GM06990 (cell line): ENCODE measurements at regions not wholly inside any gene's neighbourhood (a gene's known extent, or its start where the extent isn't known, plus 50 kb on each side); places are given as distances from the start of the nearest gene placed in this dataset.

Experiments used
- DNase-seq: peaks from one replicate; pipeline ENCODE4 v3.0.0-alpha.2; 2011; ENCODE audit not compliant: insufficient read length; ENCODE audit errors: extremely low read depth
- H3K27me3 ChIP-seq: replicated peaks from 2 replicates; pipeline ENCODE4 v1.6.0; 2011; ENCODE audit warnings: low read length; ENCODE audit not compliant: control insufficient read depth, insufficient read depth
- H3K36me3 ChIP-seq: 2 replicates; pipeline ENCODE4 v1.5.1; 2011; ENCODE audit warnings: low read length; ENCODE audit not compliant: control insufficient read depth, insufficient read depth
- H3K4me3 ChIP-seq: replicated peaks from 2 replicates; pipeline ENCODE4 v1.5.1; 2011; ENCODE audit warnings: low read depth, mild to moderate bottlenecking, control low read depth, low read length
- TF ChIP-seq, protein P1 (sequence below): IDR thresholded peaks from 2 replicates; pipeline ENCODE4 v1.5.1; 2011; ENCODE audit warnings: low read length, control low read depth, mild to moderate bottlenecking, inconsistent platforms; ENCODE audit not compliant: insufficient read depth, poor library complexity, severe bottlenecking

DNA sequence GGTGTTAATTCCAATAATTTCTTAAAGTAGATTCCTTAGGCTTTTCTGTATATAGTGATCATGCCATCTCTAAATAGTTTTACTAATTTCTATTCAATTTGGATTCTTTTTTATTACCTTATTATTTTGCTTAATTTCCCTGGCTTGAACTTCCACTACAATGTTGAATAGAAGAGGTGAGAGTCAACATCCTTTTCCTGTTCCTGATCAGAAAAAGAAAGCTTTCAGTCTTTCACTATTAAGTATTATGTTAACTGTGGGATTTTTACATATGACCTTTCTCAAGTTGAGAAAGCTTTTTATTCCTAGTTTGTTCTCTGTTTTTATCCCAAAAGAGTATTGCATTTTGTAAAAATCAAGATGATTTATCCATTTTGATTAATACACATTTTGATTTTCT, 574.5 kb upstream of the TLE4 start:
- H3K27me3 ChIP-seq = no peaks in the 10 kb centered on the region
- DNase-seq = no peak
- H3K36me3 ChIP-seq = no peaks in the 10 kb centered on the region
- H3K4me3 ChIP-seq = no peak overlapping the region
- TF ChIP-seq, protein P1, sequence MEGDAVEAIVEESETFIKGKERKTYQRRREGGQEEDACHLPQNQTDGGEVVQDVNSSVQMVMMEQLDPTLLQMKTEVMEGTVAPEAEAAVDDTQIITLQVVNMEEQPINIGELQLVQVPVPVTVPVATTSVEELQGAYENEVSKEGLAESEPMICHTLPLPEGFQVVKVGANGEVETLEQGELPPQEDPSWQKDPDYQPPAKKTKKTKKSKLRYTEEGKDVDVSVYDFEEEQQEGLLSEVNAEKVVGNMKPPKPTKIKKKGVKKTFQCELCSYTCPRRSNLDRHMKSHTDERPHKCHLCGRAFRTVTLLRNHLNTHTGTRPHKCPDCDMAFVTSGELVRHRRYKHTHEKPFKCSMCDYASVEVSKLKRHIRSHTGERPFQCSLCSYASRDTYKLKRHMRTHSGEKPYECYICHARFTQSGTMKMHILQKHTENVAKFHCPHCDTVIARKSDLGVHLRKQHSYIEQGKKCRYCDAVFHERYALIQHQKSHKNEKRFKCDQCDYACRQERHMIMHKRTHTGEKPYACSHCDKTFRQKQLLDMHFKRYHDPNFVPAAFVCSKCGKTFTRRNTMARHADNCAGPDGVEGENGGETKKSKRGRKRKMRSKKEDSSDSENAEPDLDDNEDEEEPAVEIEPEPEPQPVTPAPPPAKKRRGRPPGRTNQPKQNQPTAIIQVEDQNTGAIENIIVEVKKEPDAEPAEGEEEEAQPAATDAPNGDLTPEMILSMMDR = no peak

DNA sequence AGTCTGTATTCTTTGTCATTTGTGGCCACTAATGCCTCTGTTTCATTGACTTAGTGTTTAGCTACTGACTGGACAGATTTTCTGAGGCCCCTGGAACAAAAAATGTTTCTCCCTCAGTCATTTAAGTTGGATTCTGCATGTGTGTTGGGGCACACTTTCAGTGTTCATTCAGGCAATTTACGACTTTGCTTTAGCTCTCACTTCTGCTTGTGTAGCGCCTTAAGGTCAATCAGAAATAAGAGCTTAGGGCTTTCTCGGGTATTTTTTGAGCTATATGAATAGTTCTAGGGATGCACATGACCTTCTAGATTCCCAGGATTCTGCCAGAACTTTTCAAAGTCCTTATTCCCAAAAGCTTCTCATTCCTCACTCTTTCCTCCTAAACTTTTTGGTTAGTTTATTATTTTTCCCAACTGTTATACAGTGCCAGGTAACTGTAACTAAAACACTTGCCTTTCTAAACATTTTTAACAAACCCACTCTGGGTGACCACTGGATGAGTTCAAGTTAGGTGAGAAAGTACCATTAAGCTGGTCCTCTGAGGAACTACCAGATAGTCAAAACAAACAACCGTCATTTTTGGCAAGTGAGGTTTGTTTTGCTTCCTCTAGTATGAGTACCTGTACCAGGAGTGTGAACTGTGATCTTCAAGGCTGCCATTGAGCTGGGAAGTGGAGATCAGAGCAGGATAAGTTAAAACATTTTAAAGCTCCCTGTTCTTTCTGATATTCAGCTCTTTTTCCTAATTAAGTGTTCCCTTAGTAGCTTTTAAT, 571.3 kb upstream of the TLE4 start:
- no peak for DNase-seq
- Histone ChIP-seq H3K27me3 (no peaks in the 10 kb centered on the region), H3K36me3 (no peaks in the 10 kb centered on the region), H3K4me3 (no peak overlapping the region)
- TF ChIP-seq, protein P1 = no peak

DNA sequence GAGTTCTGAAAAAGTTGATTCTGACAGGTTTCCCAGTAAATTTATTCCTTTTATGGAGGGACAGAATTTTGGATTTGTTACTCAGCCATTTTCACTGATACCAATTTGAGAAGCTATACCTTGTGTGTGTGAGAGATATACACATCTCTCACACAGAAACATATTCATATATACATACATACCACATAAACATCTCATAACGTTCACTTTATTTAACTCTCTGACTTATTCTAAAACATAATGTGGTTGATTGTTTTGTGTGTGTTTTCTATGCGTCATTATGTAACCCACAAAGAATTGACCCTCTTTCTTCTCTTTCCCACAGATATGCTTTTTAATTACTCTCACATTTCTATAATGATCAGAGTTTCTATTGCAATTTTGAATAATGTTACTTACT, 570.8 kb upstream of the TLE4 start:
- no peaks in the 10 kb centered on the region for H3K27me3 ChIP-seq
- H3K4me3 ChIP-seq = no peak overlapping the region
- DNase-seq = no peak
- TF ChIP-seq, protein P1 = no peak
- H3K36me3 ChIP-seq = no peaks in the 10 kb centered on the region

DNA sequence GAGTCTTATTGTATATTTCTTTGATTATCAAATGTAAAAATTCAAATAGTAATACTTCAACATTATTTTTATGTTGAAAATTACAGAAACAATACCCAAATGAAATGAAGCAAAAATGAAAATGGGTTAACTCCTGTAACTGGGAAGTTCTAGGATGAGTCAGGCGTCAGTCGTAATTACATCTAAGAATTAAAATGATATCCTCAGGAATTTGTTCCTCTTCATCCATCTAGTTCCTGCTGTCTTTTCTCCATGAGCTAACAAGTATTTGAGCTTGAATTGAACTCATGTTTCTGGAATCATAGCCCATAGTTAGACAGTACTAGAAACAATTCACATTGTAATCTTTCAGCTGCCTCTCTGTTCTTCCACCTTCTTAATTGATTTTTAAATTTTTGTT, 568.3 kb upstream of the TLE4 start:
- Histone ChIP-seq H3K36me3 (no peaks in the 10 kb centered on the region), H3K27me3 (no peaks in the 10 kb centered on the region), H3K4me3 (no peak overlapping the region)
- no peak for DNase-seq
- TF ChIP-seq, protein P1 = no peak

DNA sequence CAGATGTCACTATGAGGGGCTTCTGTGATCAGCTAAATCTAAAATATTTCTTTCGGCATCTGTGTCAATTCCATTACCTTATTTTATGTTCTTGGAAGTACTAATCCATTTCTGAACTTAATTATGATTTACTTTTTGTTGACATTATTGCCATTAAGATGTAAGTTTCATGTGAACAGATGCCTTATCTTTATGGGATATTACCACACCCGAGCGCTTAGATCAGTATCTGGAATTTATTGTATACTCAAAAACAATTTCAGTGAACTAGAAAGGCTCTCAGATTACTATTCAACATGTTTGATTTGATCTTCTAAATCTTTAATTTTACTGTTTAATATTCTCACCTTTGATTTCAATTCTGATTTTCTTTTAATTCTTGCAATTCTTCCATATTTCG, 567.7 kb upstream of the TLE4 start:
- Histone ChIP-seq H3K4me3 (no peak overlapping the region), H3K36me3 (no peaks in the 10 kb centered on the region), H3K27me3 (no peaks in the 10 kb centered on the region)
- TF ChIP-seq, protein P1 = no peak
- no peak for DNase-seq

DNA sequence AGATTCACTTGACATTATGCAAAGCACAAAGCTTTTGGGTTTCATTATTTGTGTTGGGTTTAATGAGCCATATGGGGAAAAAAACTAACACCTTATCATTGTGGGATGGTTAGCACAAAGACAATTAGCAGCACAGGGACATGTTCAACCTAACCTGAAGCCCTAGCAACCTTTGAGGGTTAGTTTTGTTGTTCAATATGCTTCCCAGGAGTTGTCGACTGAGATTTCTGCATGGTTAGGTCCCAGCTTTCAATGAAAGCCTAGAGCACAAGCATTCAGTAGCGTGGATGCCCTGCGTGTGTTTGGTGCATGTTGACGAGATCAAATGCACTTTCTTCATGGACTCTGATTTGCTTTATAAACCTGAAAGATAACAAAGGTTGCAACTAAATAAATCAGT, 565.2 kb upstream of the TLE4 start:
- no peaks in the 10 kb centered on the region for H3K27me3 ChIP-seq
- H3K4me3 ChIP-seq = no peak overlapping the region
- no peaks in the 10 kb centered on the region for H3K36me3 ChIP-seq
- no peak for DNase-seq
- TF ChIP-seq, protein P1 = no peak
